HTR-8/SVneo (cell line): ENCODE measurements at regions not wholly inside any gene's neighbourhood (a gene's known extent, or its start where the extent isn't known, plus 50 kb on each side); places are given as distances from the start of the nearest gene placed in this dataset.

ENCODE experiments used
- DNase-seq: peaks from one replicate; pipeline ENCODE4 v3.0.0; 2011; ENCODE audit warnings: low spot score, mixed read lengths; ENCODE audit not compliant: insufficient read length
- FAIRE-seq: peaks from 2 replicates; lab custom pipeline; 2011; peaks lifted over from hg19 to GRCh38; lab: Jason Lieb, UNC

- FAIRE-seq (no peak), DNase-seq (no peak)
These were observed 108.6 kb downstream of the RAB11FIP2 start for GRCh38 chr10:117938104-117938503.

- DNase-seq (no peak), FAIRE-seq (no peak)
These were observed 104.5 kb downstream of the RAB11FIP2 start for GRCh38 chr10:117942226-117942625.

GRCh38 chr10:117944676-117945447 is 101.9 kb downstream of the RAB11FIP2 start:
- FAIRE-seq = no peak

GRCh38 chr10:117945651-117946050 is 101.1 kb downstream of the RAB11FIP2 start:
- no peak for DNase-seq
- no peak for FAIRE-seq

More at GRCh38 chr10:117944676-117945447, 101.9 kb downstream of the RAB11FIP2 start:
- no peak for DNase-seq

- FAIRE-seq (no peak), DNase-seq (no peak)
These were observed 100.1 kb downstream of the RAB11FIP2 start for GRCh38 chr10:117946525-117947070.

GRCh38 chr10:117948493-117948892 is 98.2 kb downstream of the RAB11FIP2 start:
- DNase-seq = no peak
- no peak for FAIRE-seq

- FAIRE-seq (no peak), DNase-seq (no peak)
These were observed 96.3 kb downstream of the RAB11FIP2 start for GRCh38 chr10:117950408-117950807.
